ENCODE measurements at regions not wholly inside any gene's neighbourhood (a gene's known extent, or its start where the extent isn't known, plus 50 kb on each side); places are given as distances from the start of the nearest gene placed in this dataset.
"Not testable (repeated sequence)": the region's sequence is repeated elsewhere in the genome, so short reads cannot be mapped to it uniquely, and the experiment has no call there.

GRCh38 chr17:12230481-12231354, 210.0 kb downstream of the MAP2K4 start:
- DNase-seq (ENCODE audit: low spot score) (no peak), ATAC-seq (ENCODE audit: low FRiP score) (no peak)
- TF ChIP-seq, protein P1, sequence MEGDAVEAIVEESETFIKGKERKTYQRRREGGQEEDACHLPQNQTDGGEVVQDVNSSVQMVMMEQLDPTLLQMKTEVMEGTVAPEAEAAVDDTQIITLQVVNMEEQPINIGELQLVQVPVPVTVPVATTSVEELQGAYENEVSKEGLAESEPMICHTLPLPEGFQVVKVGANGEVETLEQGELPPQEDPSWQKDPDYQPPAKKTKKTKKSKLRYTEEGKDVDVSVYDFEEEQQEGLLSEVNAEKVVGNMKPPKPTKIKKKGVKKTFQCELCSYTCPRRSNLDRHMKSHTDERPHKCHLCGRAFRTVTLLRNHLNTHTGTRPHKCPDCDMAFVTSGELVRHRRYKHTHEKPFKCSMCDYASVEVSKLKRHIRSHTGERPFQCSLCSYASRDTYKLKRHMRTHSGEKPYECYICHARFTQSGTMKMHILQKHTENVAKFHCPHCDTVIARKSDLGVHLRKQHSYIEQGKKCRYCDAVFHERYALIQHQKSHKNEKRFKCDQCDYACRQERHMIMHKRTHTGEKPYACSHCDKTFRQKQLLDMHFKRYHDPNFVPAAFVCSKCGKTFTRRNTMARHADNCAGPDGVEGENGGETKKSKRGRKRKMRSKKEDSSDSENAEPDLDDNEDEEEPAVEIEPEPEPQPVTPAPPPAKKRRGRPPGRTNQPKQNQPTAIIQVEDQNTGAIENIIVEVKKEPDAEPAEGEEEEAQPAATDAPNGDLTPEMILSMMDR (IDR thresholded peaks at IDR 0.05): no peak

DNA sequence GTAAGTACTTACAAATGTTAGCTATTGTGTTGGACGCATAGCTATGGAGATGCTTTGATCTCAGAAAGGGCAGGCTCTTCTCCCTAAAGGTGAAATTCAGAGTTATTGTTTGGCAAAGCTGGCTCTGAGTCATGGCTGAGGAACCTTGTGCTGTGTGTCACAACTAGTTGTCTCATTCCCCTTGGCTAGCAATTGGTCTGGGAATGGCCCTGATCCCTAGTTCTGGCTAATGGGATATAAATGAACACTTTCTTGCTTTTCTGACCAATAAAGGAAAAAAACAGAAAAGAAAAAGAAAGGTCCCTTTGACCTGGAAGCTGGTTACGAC, 210.6 kb downstream of the MAP2K4 start:
- DNase-seq (ENCODE audit: low spot score): no peak
- no peak for ATAC-seq (ENCODE audit: low FRiP score)
- TF ChIP-seq, protein P1 (IDR thresholded peaks at IDR 0.05): no peak

- not testable (repeated sequence) for DNase-seq (ENCODE audit: low spot score); ATAC-seq (ENCODE audit: low FRiP score)
These were observed 218.3 kb downstream of the MAP2K4 start for GRCh38 chr17:12239021-12239420.

DNA sequence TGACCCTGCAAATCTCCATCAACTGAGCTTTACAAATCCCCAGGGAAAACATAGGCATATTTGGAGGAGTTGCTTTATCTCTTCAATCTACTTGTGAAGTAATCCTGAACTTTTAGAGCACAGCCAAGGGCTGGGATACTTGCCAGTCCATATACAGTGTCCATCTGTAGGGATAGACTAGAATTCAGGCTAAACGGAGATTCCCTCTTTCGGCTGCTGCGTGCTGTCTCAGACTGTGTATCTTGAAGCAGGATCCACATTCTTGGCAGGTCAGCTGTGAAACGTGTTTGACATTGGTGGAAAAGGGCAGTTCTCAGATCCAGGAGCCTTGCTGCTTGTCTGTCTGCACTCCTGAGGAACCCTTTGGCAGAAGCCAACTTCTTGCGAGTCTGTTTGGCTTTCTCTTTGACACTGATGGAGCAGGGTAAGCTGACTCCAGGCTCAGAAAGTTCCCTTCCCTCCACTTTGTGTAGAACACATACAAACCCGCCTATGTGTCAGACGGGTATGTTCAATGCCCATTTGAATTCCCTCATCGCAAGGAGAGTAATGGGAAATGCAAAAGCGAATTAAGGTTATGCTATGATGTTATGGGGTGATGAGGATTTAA, 221.8 kb downstream of the MAP2K4 start:
- ATAC-seq (ENCODE audit: low FRiP score) (no peak), DNase-seq (ENCODE audit: low spot score) (no peak)
- TF ChIP-seq, protein P1 (IDR thresholded peaks at IDR 0.05): no peak

DNA sequence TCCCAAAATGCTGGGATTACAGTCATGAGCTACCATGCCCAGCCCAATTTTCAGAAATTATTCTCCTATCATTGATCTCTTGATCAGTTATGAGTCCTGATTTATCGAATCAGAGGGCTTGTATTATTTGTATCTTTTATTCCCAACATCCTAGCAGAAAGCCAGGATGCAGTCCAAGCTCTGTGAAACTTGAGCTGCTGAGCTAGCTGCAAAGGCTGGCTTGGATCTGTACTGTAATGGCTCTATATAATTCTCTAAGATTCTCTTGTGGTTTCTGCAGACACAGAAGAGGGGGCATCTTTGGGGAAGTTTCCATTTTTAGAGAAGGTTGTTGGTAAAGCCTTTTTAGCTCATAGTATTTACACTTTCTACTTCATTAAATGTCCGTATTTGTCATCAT, 227.1 kb downstream of the MAP2K4 start:
- TF ChIP-seq, protein P1 (IDR thresholded peaks at IDR 0.05): no peak
- DNase-seq (ENCODE audit: low spot score) (no peak), ATAC-seq (ENCODE audit: low FRiP score) (no peak)

DNA sequence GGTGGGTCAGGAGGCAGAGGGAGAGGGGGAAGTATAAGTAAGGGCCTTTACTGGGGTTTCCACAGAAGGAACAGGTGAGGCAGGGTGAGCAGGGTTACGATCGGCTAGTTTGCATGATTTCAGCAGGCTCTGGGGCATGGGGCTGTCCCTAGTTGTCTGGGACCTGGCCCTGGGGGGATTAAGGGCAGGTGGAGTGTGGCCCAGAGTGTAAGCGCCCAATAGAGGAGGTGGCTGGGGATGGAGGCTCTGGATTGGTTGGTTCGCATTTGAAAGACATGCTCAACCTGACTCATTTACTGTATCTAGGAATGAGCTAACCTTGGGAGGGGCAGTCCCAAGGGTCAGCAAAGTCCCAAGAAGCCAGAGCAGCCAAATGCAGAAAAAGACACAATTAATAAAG, 230.3 kb downstream of the MAP2K4 start:
- DNase-seq (ENCODE audit: low spot score) (no peak), ATAC-seq (ENCODE audit: low FRiP score) (no peak)
- TF ChIP-seq, protein P1 (IDR thresholded peaks at IDR 0.05): no peak

GRCh38 chr17:12252462-12252861, 231.8 kb downstream of the MAP2K4 start:
- ATAC-seq (ENCODE audit: low FRiP score) (no peak), DNase-seq (ENCODE audit: low spot score) (no peak)
- TF ChIP-seq, protein P1 (IDR thresholded peaks at IDR 0.05): no peak
